SK-N-SH (cell line): ENCODE measurements at regions not wholly inside any gene's neighbourhood (a gene's known extent, or its start where the extent isn't known, plus 50 kb on each side); places are given as distances from the start of the nearest gene placed in this dataset.

ENCODE experiments used
- CTCF ChIA-PET: fragments of 300-600, 350-600 bp; formaldehyde crosslinking; extraction: SDS; loops from one replicate; lab custom pipeline; 2021; lab: Yijun Ruan, JAX
- POLR2A ChIA-PET: fragments of 350-600 bp; sonication (Branson Sonifier 250); formaldehyde crosslinking; extraction: SDS; loops from one replicate; lab custom pipeline; 2020; ENCODE audit warnings: antibody characterized with exemption, inconsistent platforms; lab: Yijun Ruan, JAX
- DNase-seq: peaks from one replicate; pipeline ENCODE4 v3.0.0; 2012
- H2AFZ ChIP-seq: fragments of 200-600 bp; sonication (generic); 2 replicates; pipeline ENCODE4 v1.8.1; 2016; ENCODE audit warnings: antibody characterized with exemption, mild to moderate bottlenecking, low read depth
- H3F3A ChIP-seq: fragments of 200-600 bp; sonication (generic); replicated peaks from 2 replicates; pipeline ENCODE3; 2016; ENCODE audit warnings: antibody characterized with exemption, mild to moderate bottlenecking; ENCODE audit not compliant: insufficient read depth
- H3K27ac ChIP-seq, 2 experiments: fragments of 200-500 bp in 1 of 2; fragments of 200-600 bp in 1 of 2; sonication (Bioruptor generic) in 1 of 2; sonication (generic), shearing (Covaris generic) in 1 of 2; 2 replicates each; pipeline versions ENCODE4 v1.5.1 to v1.6.1; 2014 to 2016; ENCODE audit warnings: low read depth in 2 of 2, inconsistent platforms in 1 of 2, low read length in 1 of 2, mild to moderate bottlenecking in 1 of 2, mixed read lengths in 1 of 2
- H3K27me3 ChIP-seq: fragments of 200-600 bp; sonication (generic), shearing (Covaris generic); 2 replicates; pipeline ENCODE4 v1.6.1; 2016; ENCODE audit warnings: mixed run types; ENCODE audit not compliant: insufficient read depth
- H3K36me3 ChIP-seq, 2 experiments: fragments of 200-500 bp in 1 of 2; fragments of 200-600 bp in 1 of 2; sonication (Bioruptor generic) in 1 of 2; sonication (generic) in 1 of 2; replicated peaks in 1 of 2; 2 replicates each; pipeline versions ENCODE3 to v1.5.1; 2014 to 2016; ENCODE audit warnings: low read length in 1 of 2, mild to moderate bottlenecking in 1 of 2; ENCODE audit not compliant: insufficient read depth in 2 of 2, control insufficient read depth in 1 of 2
- H3K4me1 ChIP-seq, 2 experiments: fragments of 200-500 bp in 1 of 2; fragments of 200-600 bp in 1 of 2; sonication (Bioruptor generic) in 1 of 2; sonication (generic), shearing (Covaris generic) in 1 of 2; 2 replicates each; pipeline versions ENCODE4 v1.5.1 to v1.6.1; 2014 to 2016; ENCODE audit warnings: low read depth in 1 of 2, low read length in 1 of 2, mixed run types in 1 of 2; ENCODE audit not compliant: insufficient read depth in 2 of 2, control insufficient read depth in 1 of 2
- H3K4me2 ChIP-seq: fragments of 200-600 bp; sonication (generic), shearing (Covaris generic); 2 replicates; pipeline ENCODE4 v1.6.1; 2017; ENCODE audit warnings: mixed run types
- H3K4me3 ChIP-seq, 2 experiments: fragments of 200-500 bp in 1 of 2; fragments of 200-600 bp in 1 of 2; sonication (Bioruptor generic) in 1 of 2; sonication (generic), shearing (Covaris generic) in 1 of 2; 2 replicates each; pipeline versions ENCODE4 v1.5.1 to v1.8.1; 2014 to 2016; ENCODE audit warnings: low read depth in 2 of 2, inconsistent platforms in 1 of 2, low read length in 1 of 2, mild to moderate bottlenecking in 1 of 2, mixed read lengths in 1 of 2, moderate library complexity in 1 of 2
- H3K79me2 ChIP-seq: fragments of 200-600 bp; sonication (generic); 2 replicates; pipeline ENCODE4 v1.8.1; 2017; ENCODE audit warnings: mild to moderate bottlenecking; ENCODE audit not compliant: insufficient read depth
- H3K9ac ChIP-seq: fragments of 200-600 bp; sonication (generic); 2 replicates; pipeline ENCODE4 v1.6.1; 2017; ENCODE audit warnings: mixed run types
- H3K9me2 ChIP-seq: fragments of 200-600 bp; sonication (generic); 2 replicates; pipeline ENCODE4 v1.6.1; 2017; ENCODE audit warnings: mixed run types
- H3K9me3 ChIP-seq: fragments of 200-600 bp; sonication (generic); 2 replicates; pipeline ENCODE4 v1.6.1; 2017; ENCODE audit warnings: mixed run types, mild to moderate bottlenecking, moderate library complexity
- H4K20me1 ChIP-seq: fragments of 200-600 bp; sonication (generic); 2 replicates; pipeline ENCODE4 v1.6.1; 2017; ENCODE audit warnings: mild to moderate bottlenecking, mixed run types; ENCODE audit not compliant: insufficient read depth
- CHD2 ChIP-seq: fragments of 150-350 bp; IDR thresholded peaks from 2 replicates; pipeline ENCODE4 v1.6.1; 2018; ENCODE audit warnings: low read length; ENCODE audit not compliant: partially characterized antibody
- CTCF ChIP-seq: fragments of 200-600 bp; sonication (generic); IDR thresholded peaks from 2 replicates; pipeline ENCODE4 v1.6.1; 2017; ENCODE audit warnings: antibody characterized with exemption, mild to moderate bottlenecking, moderate library complexity
- EP300 ChIP-seq, 2 experiments: IDR thresholded peaks; 2 replicates each; pipeline versions ENCODE4 v1.4.0 to v1.6.1; 2012; ENCODE audit warnings: borderline replicate concordance in 1 of 2, low read depth in 1 of 2, low read length in 1 of 2
- GABPA ChIP-seq: IDR thresholded peaks from 2 replicates; pipeline ENCODE4 v1.4.0; 2012; ENCODE audit warnings: low read depth, mild to moderate bottlenecking
- GATA2 ChIP-seq: sonication (generic); formaldehyde crosslinking; IDR thresholded peaks from 2 replicates; pipeline ENCODE4 v1.5.0; 2020; ENCODE audit warnings: mild to moderate bottlenecking, missing genetic modification reagents
- JUND ChIP-seq: IDR thresholded peaks from 2 replicates; pipeline ENCODE4 v1.4.0; 2012
- MAX ChIP-seq: IDR thresholded peaks from 2 replicates; pipeline ENCODE4 v1.4.0; 2012; ENCODE audit warnings: low read depth
- MEF2A ChIP-seq: IDR thresholded peaks from 2 replicates; pipeline ENCODE4 v1.4.0; 2012; ENCODE audit warnings: low read depth, borderline replicate concordance
- NFIC ChIP-seq: IDR thresholded peaks from 2 replicates; pipeline ENCODE4 v1.4.0; 2012; ENCODE audit warnings: borderline replicate concordance
- NRF1 ChIP-seq: IDR thresholded peaks from 2 replicates; pipeline ENCODE4 v1.6.1; 2012; ENCODE audit warnings: low read depth, mild to moderate bottlenecking, low read length
- RAD21 ChIP-seq: IDR thresholded peaks from 2 replicates; pipeline ENCODE4 v1.6.1; 2012; ENCODE audit warnings: mild to moderate bottlenecking, low read length
- RCOR1 ChIP-seq: fragments of 150-350 bp; IDR thresholded peaks from 2 replicates; pipeline ENCODE4 v1.6.1; 2017; ENCODE audit warnings: antibody characterized with exemption, low read length
- TAF1 ChIP-seq: IDR thresholded peaks from 2 replicates; pipeline ENCODE4 v1.6.1; 2012; ENCODE audit warnings: low read depth, mild to moderate bottlenecking, low read length, moderate library complexity, borderline replicate concordance
- TCF12 ChIP-seq: IDR thresholded peaks from 2 replicates; pipeline ENCODE4 v1.4.0; 2012
- TEAD4 ChIP-seq: IDR thresholded peaks from 2 replicates; pipeline ENCODE4 v1.4.0; 2012; ENCODE audit warnings: mild to moderate bottlenecking, borderline replicate concordance; ENCODE audit not compliant: insufficient read depth
- WGBS: methylation state at CpG from one replicate; pipeline ENCODE4 v1.1.6; 2017; ENCODE audit warnings: low lambda C conversion rate; 5-methylcytosine and 5-hydroxymethylcytosine counted together
- TF ChIP-seq, protein P1 (sequence below): IDR thresholded peaks from 2 replicates; pipeline ENCODE4 v1.6.1; 2012; ENCODE audit warnings: mild to moderate bottlenecking, low read depth, low read length, moderate library complexity
- TF ChIP-seq, protein P2 (sequence below): IDR thresholded peaks from 2 replicates; pipeline ENCODE4 v1.4.0; 2012; ENCODE audit warnings: low read depth, borderline replicate concordance

DNA sequence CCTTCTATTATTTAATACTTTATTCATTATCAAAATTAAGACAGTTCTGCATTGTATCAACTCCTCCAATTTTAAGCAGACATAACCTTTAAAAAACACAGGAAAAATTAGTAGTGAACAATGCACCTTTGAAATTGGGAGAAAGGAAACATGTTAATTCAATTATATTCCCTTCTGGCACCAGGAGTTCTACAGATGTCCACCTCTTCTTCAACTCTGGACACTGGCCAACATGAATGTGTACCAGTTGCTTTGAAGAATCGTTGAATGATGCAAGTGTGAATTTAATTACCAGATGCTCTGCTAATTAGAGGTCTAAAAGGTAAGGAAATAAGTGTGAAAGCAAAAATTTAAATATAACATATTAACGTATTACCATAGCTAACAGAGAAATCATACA lies 206.7 kb upstream of the IGFBP3 start:
- Histone ChIP-seq H3K9me2 (0 out of 2 replicates have a peak, but pooled peaks cover 3% of the 10 kb centered on the region), H3K79me2 (no peaks in the 10 kb centered on the region), H3K36me3 (no peaks in the 10 kb centered on the region), H2AFZ (no peak overlapping the region), H3K4me3 (no peak overlapping the region), H3K4me1 (peaks cover 0 to 3% of the 10 kb centered on the region in 2 experiments; a peak in 2 of 4 replicates), H3K4me2 (no peak overlapping the region), H3F3A (no peaks in the 10 kb centered on the region), H3K9ac (no peak overlapping the region), H4K20me1 (no peaks in the 10 kb centered on the region), H3K27ac (no peak overlapping the region), H3K9me3 (no peaks in the 10 kb centered on the region), H3K27me3 (no peaks in the 10 kb centered on the region)
- 53% methylated on average over 2 of the region's 2 CpGs for WGBS
- no peak for TF ChIP-seq MEF2A
- TF ChIP-seq, protein P1, sequence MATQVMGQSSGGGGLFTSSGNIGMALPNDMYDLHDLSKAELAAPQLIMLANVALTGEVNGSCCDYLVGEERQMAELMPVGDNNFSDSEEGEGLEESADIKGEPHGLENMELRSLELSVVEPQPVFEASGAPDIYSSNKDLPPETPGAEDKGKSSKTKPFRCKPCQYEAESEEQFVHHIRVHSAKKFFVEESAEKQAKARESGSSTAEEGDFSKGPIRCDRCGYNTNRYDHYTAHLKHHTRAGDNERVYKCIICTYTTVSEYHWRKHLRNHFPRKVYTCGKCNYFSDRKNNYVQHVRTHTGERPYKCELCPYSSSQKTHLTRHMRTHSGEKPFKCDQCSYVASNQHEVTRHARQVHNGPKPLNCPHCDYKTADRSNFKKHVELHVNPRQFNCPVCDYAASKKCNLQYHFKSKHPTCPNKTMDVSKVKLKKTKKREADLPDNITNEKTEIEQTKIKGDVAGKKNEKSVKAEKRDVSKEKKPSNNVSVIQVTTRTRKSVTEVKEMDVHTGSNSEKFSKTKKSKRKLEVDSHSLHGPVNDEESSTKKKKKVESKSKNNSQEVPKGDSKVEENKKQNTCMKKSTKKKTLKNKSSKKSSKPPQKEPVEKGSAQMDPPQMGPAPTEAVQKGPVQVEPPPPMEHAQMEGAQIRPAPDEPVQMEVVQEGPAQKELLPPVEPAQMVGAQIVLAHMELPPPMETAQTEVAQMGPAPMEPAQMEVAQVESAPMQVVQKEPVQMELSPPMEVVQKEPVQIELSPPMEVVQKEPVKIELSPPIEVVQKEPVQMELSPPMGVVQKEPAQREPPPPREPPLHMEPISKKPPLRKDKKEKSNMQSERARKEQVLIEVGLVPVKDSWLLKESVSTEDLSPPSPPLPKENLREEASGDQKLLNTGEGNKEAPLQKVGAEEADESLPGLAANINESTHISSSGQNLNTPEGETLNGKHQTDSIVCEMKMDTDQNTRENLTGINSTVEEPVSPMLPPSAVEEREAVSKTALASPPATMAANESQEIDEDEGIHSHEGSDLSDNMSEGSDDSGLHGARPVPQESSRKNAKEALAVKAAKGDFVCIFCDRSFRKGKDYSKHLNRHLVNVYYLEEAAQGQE: no peak
- no peak for TF ChIP-seq JUND
- TF ChIP-seq, protein P2, sequence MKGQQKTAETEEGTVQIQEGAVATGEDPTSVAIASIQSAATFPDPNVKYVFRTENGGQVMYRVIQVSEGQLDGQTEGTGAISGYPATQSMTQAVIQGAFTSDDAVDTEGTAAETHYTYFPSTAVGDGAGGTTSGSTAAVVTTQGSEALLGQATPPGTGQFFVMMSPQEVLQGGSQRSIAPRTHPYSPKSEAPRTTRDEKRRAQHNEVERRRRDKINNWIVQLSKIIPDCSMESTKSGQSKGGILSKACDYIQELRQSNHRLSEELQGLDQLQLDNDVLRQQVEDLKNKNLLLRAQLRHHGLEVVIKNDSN: no peak
- TF ChIP-seq MAX: no peak
- no peak for TF ChIP-seq RCOR1
- TF ChIP-seq GABPA: no peak
- no peak for TF ChIP-seq GATA2 (CRISPR knock-in tag)
- TF ChIP-seq TCF12: no peak
- TF ChIP-seq CTCF: no peak
- TF ChIP-seq EP300 (IDR thresholded peaks at IDR 0.05; ENCODE audit: borderline replicate concordance in 1 of 2, low read depth in 1 of 2, low read length in 1 of 2): no peak
- TF ChIP-seq RAD21: no peak
- TF ChIP-seq TAF1: no peak
- TF ChIP-seq TEAD4: no peak
- no peak for TF ChIP-seq NRF1
- TF ChIP-seq NFIC: no peak
- TF ChIP-seq CHD2: no peak
- ChIA-PET POLR2A (no interaction called here), CTCF (interaction anchor here (1.0 kb wide), 2 partner anchors 204 to 205 kb away, joined by 3 to 4 read pairs; no protein-coding TSS in a partner anchor)
- no peak for DNase-seq
